Heart left ventricle (tissue), 16 donors: ENCODE measurements at regions not wholly inside any gene's neighbourhood (a gene's known extent, or its start where the extent isn't known, plus 50 kb on each side); places are given as distances from the start of the nearest gene placed in this dataset.

Experiments used
- ATAC-seq, 4 donors: fragments of 200-7000 bp; cut with Tn5 transposase; one replicate each; pipeline ENCODE4 v1.9.1; 2020 to 2022; ENCODE audit warnings: moderate library complexity in 4 of 4, mild to moderate bottlenecking in 3 of 4, moderate number of reproducible peaks in 1 of 4
- DNase-seq, 5 donors: peaks; one replicate each; pipeline ENCODE4 v3.0.0-alpha.2; 2020
- H3K27ac ChIP-seq, 12 donors: fragments of 200-600 bp; sonication (generic) in 4 of 12; one replicate each; pipeline versions ENCODE4 v1.5.0 to v1.8.0; 2016 to 2022; ENCODE audit warnings: mild to moderate bottlenecking in 2 of 12
- H3K27me3 ChIP-seq, 9 donors: fragments of 200-600 bp; sonication (generic) in 2 of 9; one replicate each; pipeline versions ENCODE4 v1.5.1 to v1.8.0; 2016 to 2022; ENCODE audit warnings: mild to moderate bottlenecking in 3 of 9
- H3K36me3 ChIP-seq, 9 donors: fragments of 200-600 bp; sonication (generic) in 2 of 9; one replicate each; pipeline versions ENCODE4 v1.5.0 to v1.8.0; 2018 to 2022; ENCODE audit warnings: mild to moderate bottlenecking in 2 of 9
- H3K4me1 ChIP-seq, 12 donors: fragments of 200-600 bp; sonication (generic) in 4 of 12; one replicate each; pipeline versions ENCODE4 v1.5.0 to v1.8.0; 2016 to 2022; ENCODE audit warnings: mild to moderate bottlenecking in 3 of 12
- H3K4me3 ChIP-seq, 12 donors: fragments of 200-600 bp; sonication (generic) in 4 of 12; one replicate each; pipeline versions ENCODE4 v1.5.0 to v1.8.0; 2017 to 2022; ENCODE audit warnings: mild to moderate bottlenecking in 9 of 12, moderate library complexity in 4 of 12
- H3K9me3 ChIP-seq, 12 donors: fragments of 200-600 bp; sonication (generic) in 4 of 12; one replicate each; pipeline versions ENCODE4 v1.5.0 to v1.8.0; 2016 to 2022; ENCODE audit warnings: mild to moderate bottlenecking in 1 of 12
- CTCF ChIP-seq, 12 donors: fragments of 200-600 bp; sonication (generic) in 4 of 12; IDR thresholded peaks; one replicate each; pipeline versions ENCODE4 v1.5.0 to v1.8.0; 2018 to 2022; ENCODE audit warnings: antibody characterized with exemption in 12 of 12, mild to moderate bottlenecking in 5 of 12
- POLR2A ChIP-seq, 2 donors: fragments of 450-650 bp; IDR thresholded peaks; one replicate each; pipeline ENCODE4 v1.6.1; 2017; ENCODE audit warnings: antibody characterized with exemption in 2 of 2, mild to moderate bottlenecking in 2 of 2, moderate library complexity in 2 of 2
- WGBS, 4 donors: extraction: QIAGEN DNeasy Blood & Tissue Kit in 2 of 4; methylation state at CpG; one replicate each; pipeline versions ENCODE4 v1.1.5 to v1.1.7; 2013 to 2018; 5-methylcytosine and 5-hydroxymethylcytosine counted together
- intact Hi-C, 10 donors: fragments of 100-400 bp; cut with DNase I; formaldehyde crosslinking; loops; one replicate each; pipeline versions ENCODE4 v1.11.1 to v1.14.2; 2022
- donor health status: ischemic (EF 13 %, LVEDD 7.1; RV severe dilation, severe dysfunction).
- donor health status: healthy with polysubstance abuse.
- donor health status: DM: no; HTN: yes; CAD: no.
- donor health status: DM: no; HTN: no; CAD: no.
- donor health status: ischemic (EF 25% LVEDD 6.9; RV normal size, moderate dysfunction).
- donor health status: ischemic (EF 25% LVEDD 5.7; RV mildly dilated, moderate dysfunction).
- donor health status: healthy.
- donor health status: DM: yes; HTN: yes; CAD: no.
- donor health status: ischemic (EF 35%, LVEDD 5.7; RV mildly dilated, moderate dysfunction).
- donor health status: nonischemic (EF 11% LVEDD 7.7; RV severe dilation, severe dysfunction).
- donor health status: DM: yes; HTN: yes; CAD: no.
- donor health status: PGD.
- donor health status: ischemic (EF 29% LVEDD 5.4; RV normal size, mild dysfunction).
- donor health status: nonischemic (EF 23%, LVEDD 6.1; RV moderate dilation, normal function).

- DNase-seq, result no peak
- intact Hi-C loops, result loop anchor here in 1 of 10 donors (10.0 kb wide), 1 partner anchor 434 kb away; no protein-coding TSS in a partner anchor
- H3K9me3 ChIP-seq, result no peaks in the 10 kb centered on the region
- no peak for ATAC-seq
- no peaks in the 10 kb centered on the region for H3K36me3 ChIP-seq
- H3K4me3 ChIP-seq, result no peak overlapping the region
- 62 to 80% (median 72%) methylated on average over 1 of the region's 1 CpG for WGBS, 4 donors
- H3K4me1 ChIP-seq, result no peaks in the 10 kb centered on the region
- no peaks in the 10 kb centered on the region for H3K27me3 ChIP-seq
- no peak overlapping the region for H3K27ac ChIP-seq
- TF ChIP-seq POLR2A (IDR thresholded peaks at IDR 0.05), result no peak
- TF ChIP-seq CTCF (IDR thresholded peaks at IDR 0.05), result no peak
Measured at GRCh38 chr3:152938974-152939636, 104.2 kb downstream of the P2RY1 start.

- no peak overlapping the region for H3K27ac ChIP-seq
- H3K4me3 ChIP-seq, result no peak overlapping the region
- 66 to 87% (median 80%) methylated on average over 3 of the region's 3 CpGs for WGBS, 4 donors
- intact Hi-C loops, result no loop called here
- TF ChIP-seq POLR2A (IDR thresholded peaks at IDR 0.05) (no peak), CTCF (IDR thresholded peaks at IDR 0.05) (no peak)
- H3K27me3 ChIP-seq, result no peaks in the 10 kb centered on the region
- H3K36me3 ChIP-seq, result no peaks in the 10 kb centered on the region
- no peak for DNase-seq
- H3K9me3 ChIP-seq, result no peaks in the 10 kb centered on the region
- ATAC-seq, result no peak
- no peaks in the 10 kb centered on the region for H3K4me1 ChIP-seq
Measured at GRCh38 chr3:152941859-152942258, 106.9 kb downstream of the P2RY1 start.

- 85 to 94% (median 88%) methylated on average over 3 of the region's 3 CpGs for WGBS, 4 donors
- DNase-seq, result no peak
- Histone ChIP-seq H3K27ac (no peak overlapping the region), H3K4me3 (no peak overlapping the region), H3K27me3 (no peaks in the 10 kb centered on the region), H3K4me1 (no peaks in the 10 kb centered on the region), H3K36me3 (no peaks in the 10 kb centered on the region), H3K9me3 (no peaks in the 10 kb centered on the region)
- ATAC-seq, result no peak
- intact Hi-C loops, result no loop called here
- TF ChIP-seq CTCF (IDR thresholded peaks at IDR 0.05) (no peak), POLR2A (IDR thresholded peaks at IDR 0.05) (no peak)
Measured at GRCh38 chr3:152942366-152942765, 107.4 kb downstream of the P2RY1 start.

- Histone ChIP-seq H3K4me1 (no peaks in the 10 kb centered on the region), H3K27me3 (no peaks in the 10 kb centered on the region), H3K27ac (no peak overlapping the region), H3K4me3 (no peak overlapping the region), H3K36me3 (no peaks in the 10 kb centered on the region), H3K9me3 (no peaks in the 10 kb centered on the region)
- ATAC-seq (no peak), DNase-seq (no peak)
- intact Hi-C loops, result no loop called here
- 26 to 44% (median 42%) methylated on average over 3 of the region's 3 CpGs for WGBS, 4 donors
- TF ChIP-seq CTCF (IDR thresholded peaks at IDR 0.05) (no peak), POLR2A (IDR thresholded peaks at IDR 0.05) (no peak)
Measured at GRCh38 chr3:152943645-152944044, 108.7 kb downstream of the P2RY1 start.
